OCI-LY7 (cell line): ENCODE measurements at regions not wholly inside any gene's neighbourhood (a gene's known extent, or its start where the extent isn't known, plus 50 kb on each side); places are given as distances from the start of the nearest gene placed in this dataset.

Source experiments
- BruUV-seq: library from RNA; stranded (reverse); fragments of 400-500 nt; replicated peaks from 2 replicates; lab custom pipeline; 2021; lab: Mats Ljungman, UMichigan
- CTCF ChIA-PET: fragments of 300-600 bp; sonication (Branson Sonifier 250); formaldehyde crosslinking; loops from one replicate; lab custom pipeline; 2022; ENCODE audit warnings: antibody characterized with exemption; ENCODE audit not compliant: unreplicated experiment; lab: Charles Lee
- POLR2A ChIA-PET: fragments of 300-600 bp; sonication (Branson Sonifier 250); formaldehyde crosslinking; loops from one replicate; lab custom pipeline; 2022; ENCODE audit warnings: antibody characterized with exemption; lab: Charles Lee
- DNase-seq: peaks from one replicate; pipeline ENCODE4 v3.0.0-alpha.2; 2015; ENCODE audit warnings: low spot score
- H2AFZ ChIP-seq: fragments of 200-600 bp; sonication (generic), shearing (Covaris generic); 2 replicates; pipeline ENCODE4 v1.6.1; 2014; ENCODE audit warnings: mild to moderate bottlenecking, antibody characterized with exemption, low read length, moderate library complexity
- H3K27ac ChIP-seq: fragments of 200-600 bp; sonication (generic); 2 replicates; pipeline ENCODE4 v1.5.1; 2014; ENCODE audit warnings: mixed run types, low read depth, mild to moderate bottlenecking, moderate library complexity, low read length, inconsistent platforms; ENCODE audit not compliant: poor library complexity, severe bottlenecking
- H3K36me3 ChIP-seq: fragments of 200-600 bp; sonication (generic); 2 replicates; pipeline ENCODE4 v1.6.1; 2014; ENCODE audit warnings: mild to moderate bottlenecking, antibody characterized with exemption, low read length, moderate library complexity, mixed read lengths; ENCODE audit not compliant: insufficient read depth
- H3K4me1 ChIP-seq: fragments of 200-600 bp; sonication (generic); 2 replicates; pipeline ENCODE4 v1.5.1; 2014; ENCODE audit warnings: mild to moderate bottlenecking, low read length; ENCODE audit not compliant: insufficient read depth, poor library complexity, severe bottlenecking
- H3K4me2 ChIP-seq: fragments of 200-600 bp; sonication (generic); 2 replicates; pipeline ENCODE4 v1.6.1; 2014; ENCODE audit warnings: mild to moderate bottlenecking, low read length
- H3K4me3 ChIP-seq: fragments of 200-600 bp; sonication (generic); 2 replicates; pipeline ENCODE4 v1.5.1; 2014; ENCODE audit warnings: mild to moderate bottlenecking, low read depth, low read length; ENCODE audit not compliant: poor library complexity, severe bottlenecking
- H3K79me2 ChIP-seq: fragments of 200-600 bp; sonication (generic); 2 replicates; pipeline ENCODE4 v1.6.1; 2016; ENCODE audit warnings: low read depth, mild to moderate bottlenecking, low read length, moderate library complexity, mixed read lengths; ENCODE audit not compliant: insufficient read depth
- H3K9me2 ChIP-seq: fragments of 200-600 bp; sonication (generic); 2 replicates; pipeline ENCODE4 v1.6.1; 2016; ENCODE audit warnings: mild to moderate bottlenecking, low read length, mixed read lengths; ENCODE audit not compliant: insufficient read depth
- H3K9me3 ChIP-seq: fragments of 200-600 bp; sonication (generic); 2 replicates; pipeline ENCODE4 v1.6.1; 2014; ENCODE audit warnings: mild to moderate bottlenecking, mixed run types, low read length, mixed read lengths
- H4K20me1 ChIP-seq: fragments of 200-600 bp; sonication (generic); 2 replicates; pipeline ENCODE4 v1.6.1; 2014; ENCODE audit warnings: mild to moderate bottlenecking, antibody characterized with exemption, low read length, moderate library complexity, mixed read lengths; ENCODE audit not compliant: insufficient read depth
- CTCF ChIP-seq: fragments of 200-600 bp; sonication (generic); conservative IDR thresholded peaks from 2 replicates; pipeline ENCODE4 v1.5.1; 2014; ENCODE audit warnings: mild to moderate bottlenecking, antibody characterized with exemption, low read length, moderate library complexity, mixed read lengths
- EZH2phosphoT487 ChIP-seq: fragments of 200-600 bp; sonication (generic); IDR thresholded peaks from 2 replicates; pipeline ENCODE4 v1.6.1; 2018; ENCODE audit warnings: low read depth, borderline replicate concordance, mild to moderate bottlenecking, mixed run types, antibody characterized with exemption, low read length, moderate library complexity, mixed read lengths
- intact Hi-C: fragments of 100-400 bp; cut with micrococcal nuclease; formaldehyde crosslinking; loops from one replicate; pipeline ENCODE4 v1.10.0; 2022; ENCODE audit not compliant: unreplicated experiment

GRCh38 chr1:29478879-29479278, 242.6 kb downstream of the PTPRU start:
- Histone ChIP-seq H3K9me2 (no peaks in the 10 kb centered on the region), H4K20me1 (no peaks in the 10 kb centered on the region), H3K4me2 (no peak overlapping the region), H3K79me2 (no peaks in the 10 kb centered on the region), H3K9me3 (no peaks in the 10 kb centered on the region), H3K36me3 (no peaks in the 10 kb centered on the region), H3K4me1 (no peaks in the 10 kb centered on the region), H2AFZ (no peak overlapping the region), H3K27ac (no peak overlapping the region), H3K4me3 (no peak overlapping the region)
- POLR2A ChIA-PET = no interaction called here
- CTCF ChIA-PET = no interaction called here
- no peak for DNase-seq
- TF ChIP-seq CTCF = no peak
- no peak for TF ChIP-seq EZH2phosphoT487
- intact Hi-C loops = no loop called here
- BruUV-seq = no TSS peak

GRCh38 chr1:29478151-29478791, 241.9 kb downstream of the PTPRU start:
- no peak overlapping the region for H3K4me3 ChIP-seq
- POLR2A ChIA-PET = no interaction called here
- CTCF ChIA-PET = no interaction called here
- TF ChIP-seq CTCF (no peak), EZH2phosphoT487 (no peak)
- no peaks in the 10 kb centered on the region for H3K9me3 ChIP-seq
- no peaks in the 10 kb centered on the region for H3K36me3 ChIP-seq
- no peak overlapping the region for H2AFZ ChIP-seq
- H4K20me1 ChIP-seq = no peaks in the 10 kb centered on the region
- no peak for DNase-seq
- no peaks in the 10 kb centered on the region for H3K79me2 ChIP-seq
- H3K9me2 ChIP-seq = no peaks in the 10 kb centered on the region
- intact Hi-C loops = no loop called here
- H3K4me1 ChIP-seq = no peaks in the 10 kb centered on the region
- H3K27ac ChIP-seq = no peak overlapping the region
- no peak overlapping the region for H3K4me2 ChIP-seq
- BruUV-seq = no TSS peak

GRCh38 chr1:29475326-29475725, 239.0 kb downstream of the PTPRU start:
- POLR2A ChIA-PET = no interaction called here
- no peaks in the 10 kb centered on the region for H3K9me3 ChIP-seq
- H3K79me2 ChIP-seq = no peaks in the 10 kb centered on the region
- H3K4me2 ChIP-seq = no peak overlapping the region
- BruUV-seq = no TSS peak
- TF ChIP-seq EZH2phosphoT487 = no peak
- no peak for TF ChIP-seq CTCF
- H3K27ac ChIP-seq = no peak overlapping the region
- H3K4me1 ChIP-seq = no peaks in the 10 kb centered on the region
- no peaks in the 10 kb centered on the region for H3K9me2 ChIP-seq
- CTCF ChIA-PET = no interaction called here
- no peak overlapping the region for H3K4me3 ChIP-seq
- no peak overlapping the region for H2AFZ ChIP-seq
- intact Hi-C loops = no loop called here
- no peak for DNase-seq
- no peaks in the 10 kb centered on the region for H4K20me1 ChIP-seq
- H3K36me3 ChIP-seq = no peaks in the 10 kb centered on the region
